HuH-7.5 (cell line): ENCODE measurements at regions not wholly inside any gene's neighbourhood (a gene's known extent, or its start where the extent isn't known, plus 50 kb on each side); places are given as distances from the start of the nearest gene placed in this dataset.
A peak's percentile ranks its signal among the peaks of the same experiment; 100 is the strongest.
"Not testable (repeated sequence)": the region's sequence is repeated elsewhere in the genome, so short reads cannot be mapped to it uniquely, and the experiment has no call there.

Source experiments
- DNase-seq: peaks from one replicate; pipeline ENCODE4 v3.0.0; 2011; ENCODE audit warnings: low spot score

GRCh38 chr3:75242012-75242735, 422.0 kb upstream of the FRG2C start:
- no peak for DNase-seq

GRCh38 chr3:75248974-75249373, 415.2 kb upstream of the FRG2C start:
- no peak for DNase-seq

- DNase-seq = no peak
Measured at GRCh38 chr3:75254685-75255084, 409.4 kb upstream of the FRG2C start.

- not testable (repeated sequence) for DNase-seq
Measured at GRCh38 chr3:75258825-75259683, 405.1 kb upstream of the FRG2C start.

- not testable (repeated sequence) for DNase-seq
Measured at GRCh38 chr3:75260975-75261374, 403.2 kb upstream of the FRG2C start.

- DNase-seq = no peak
Measured at GRCh38 chr3:75262661-75263060, 401.5 kb upstream of the FRG2C start.

- no peak for DNase-seq
Measured at GRCh38 chr3:75265897-75266296, 398.2 kb upstream of the FRG2C start.

- not testable (repeated sequence) for DNase-seq
Measured at GRCh38 chr3:75268576-75268975, 395.6 kb upstream of the FRG2C start.

- not testable (repeated sequence) for DNase-seq
Measured at GRCh38 chr3:75272237-75272636, 391.9 kb upstream of the FRG2C start.

- DNase-seq = no peak
Measured at GRCh38 chr3:75272691-75273090, 391.4 kb upstream of the FRG2C start.

- not testable (repeated sequence) for DNase-seq
Measured at GRCh38 chr3:75285531-75286148, 378.5 kb upstream of the FRG2C start.

GRCh38 chr3:75288972-75289574, 375.1 kb upstream of the FRG2C start:
- DNase-seq = not testable (repeated sequence)

- peak; percentile 3 for DNase-seq
Measured at GRCh38 chr3:75294124-75294523, 370.0 kb upstream of the FRG2C start.

GRCh38 chr3:75295013-75295412, 369.1 kb upstream of the FRG2C start:
- DNase-seq = no peak

GRCh38 chr3:75296858-75297257, 367.3 kb upstream of the FRG2C start:
- no peak for DNase-seq

- no peak for DNase-seq
Measured at GRCh38 chr3:75300606-75301005, 363.5 kb upstream of the FRG2C start.

- DNase-seq = not testable (repeated sequence)
Measured at GRCh38 chr3:75301050-75301449, 363.1 kb upstream of the FRG2C start.

GRCh38 chr3:75303741-75304140, 360.4 kb upstream of the FRG2C start:
- DNase-seq = no peak

GRCh38 chr3:75305901-75306300, 358.2 kb upstream of the FRG2C start:
- DNase-seq = no peak

GRCh38 chr3:75311306-75311705, 352.8 kb upstream of the FRG2C start:
- not testable (repeated sequence) for DNase-seq

GRCh38 chr3:75312469-75312868, 351.7 kb upstream of the FRG2C start:
- not testable (repeated sequence) for DNase-seq

GRCh38 chr3:75319776-75320175, 344.4 kb upstream of the FRG2C start:
- DNase-seq = not testable (repeated sequence)
